ENCODE measurements at regions not wholly inside any gene's neighbourhood (a gene's known extent, or its start where the extent isn't known, plus 50 kb on each side); places are given as distances from the start of the nearest gene placed in this dataset.

GRCh38 chr10:110392121-110392520, 87.4 kb upstream of the SMNDC1 start (continued):
- no peak for TF ChIP-seq KLF5 (IDR thresholded peaks at IDR 0.05; ENCODE audit: partially characterized antibody)
- no peak for TF ChIP-seq TAF1 (IDR thresholded peaks at IDR 0.05; ENCODE audit: borderline replicate concordance, low read depth, low read length)

- RAD21 ChIA-PET (ENCODE audit: unreplicated experiment), result interaction anchor here (1.4 kb wide), 1 partner anchor 21 kb away, joined by 6 read pairs; no protein-coding TSS in a partner anchor
- Histone ChIP-seq H3K9ac (ENCODE audit: control insufficient read depth, insufficient read depth, low read length) (no peak overlapping the region), H3K9me3 (replicated peaks; ENCODE audit: control insufficient read depth, insufficient read depth, low read length) (no peaks in the 10 kb centered on the region), H3K36me3 (ENCODE audit: control insufficient read depth in 2 of 2, insufficient read depth in 2 of 2, low read length in 1 of 2) (no peaks in the 10 kb centered on the region), H3K27ac (ENCODE audit: control insufficient read depth, insufficient read depth) (no peak overlapping the region), H3K4me3 (no peak overlapping the region), H4K20me1 (ENCODE audit: control insufficient read depth, insufficient read depth) (no peaks in the 10 kb centered on the region), H3K27me3 (replicated peaks in 1 of 2; ENCODE audit: control insufficient read depth in 2 of 2, insufficient read depth in 2 of 2, low read length in 1 of 2) (no peaks in the 10 kb centered on the region), H2AFZ (ENCODE audit: control insufficient read depth, low read depth, low read length) (no peak overlapping the region), H3K4me1 (ENCODE audit: control insufficient read depth, insufficient read depth, low read length) (peaks cover 31% of the 10 kb centered on the region), H3K79me2 (ENCODE audit: control insufficient read depth, insufficient read depth, low read length) (no peaks in the 10 kb centered on the region), H3K4me2 (ENCODE audit: control insufficient read depth, insufficient read depth) (no peak overlapping the region)
- TF ChIP-seq CEBPB (IDR thresholded peaks at IDR 0.05; ENCODE audit: borderline replicate concordance in 1 of 2, low read depth in 2 of 2, low read length in 2 of 2) (peak in 1 of 2 experiments; percentile 21; a peak in 1 of 4 replicates), MLLT1 (IDR thresholded peaks at IDR 0.05) (0 out of 2 replicates have a peak, but pooled peaks have one; percentile 17), EGR1 (IDR thresholded peaks at IDR 0.05; ENCODE audit: borderline replicate concordance in 1 of 2, low read depth in 2 of 2, low read length in 2 of 2) (peak in 1 of 2 experiments; percentile 63; a peak in 1 of 3 replicates), ZBTB40 (IDR thresholded peaks at IDR 0.05; ENCODE audit: borderline replicate concordance) (no peak)
- WGBS (ENCODE audit: insufficient coverage, insufficient replicate concordance, low lambda C conversion rate, missing lambda C conversion rate), result 68% methylated on average over 19 of the region's 19 CpGs
- DNase-seq (ENCODE audit: low read depth, low spot score) (no peak), FAIRE-seq (no peak), ATAC-seq (no peak)
- no TSS peak for BruUV-seq (replicated peaks)
- intact Hi-C loops (cut with micrococcal nuclease; ENCODE audit: unreplicated experiment), result no loop called here
- SMC1A ChIA-PET (ENCODE audit: uncharacterized antibody, unreplicated experiment), result interaction anchor here (0.5 to 5.9 kb wide), 4 partner anchors 13 to 111 kb away, joined by 4 to 81 read pairs (median 18); no protein-coding TSS in a partner anchor
- POLR2A ChIA-PET, result interaction anchor here (0.9 to 2.5 kb wide), 4 partner anchors 15 to 106 kb away, joined by 3 to 9 read pairs (median 4); no protein-coding TSS in a partner anchor
- in situ Hi-C loops (cut with MboI), result no loop called here
- CTCF ChIA-PET, result interaction anchor here (1.3 kb wide), 1 partner anchor 9 kb away, joined by 4 read pairs; no protein-coding TSS in a partner anchor
These were observed 88.4 kb upstream of the SMNDC1 start for GRCh38 chr10:110392868-110393740.
